Stomach (tissue), 4 donors: ENCODE measurements at regions not wholly inside any gene's neighbourhood (a gene's known extent, or its start where the extent isn't known, plus 50 kb on each side); places are given as distances from the start of the nearest gene placed in this dataset.

Experiments used
- CTCF ChIP-seq, 7 experiments: fragments of 450-650 bp in 4 of 7; fragments of 200-600 bp in 3 of 7; sonication (generic) in 3 of 7; IDR thresholded peaks; one replicate each; pipeline ENCODE4 v1.5.1; 2016 to 2019; ENCODE audit warnings: antibody characterized with exemption in 7 of 7, control low read depth in 2 of 7, mild to moderate bottlenecking in 1 of 7
- EP300 ChIP-seq: sonication (generic); formaldehyde crosslinking; IDR thresholded peaks from one replicate; pipeline ENCODE4 v1.6.1; 2017; ENCODE audit warnings: antibody characterized with exemption
- POLR2A ChIP-seq, 4 donors: fragments of 450-650 bp; IDR thresholded peaks; one replicate each; pipeline ENCODE4 v1.6.1; 2016; ENCODE audit warnings: antibody characterized with exemption in 4 of 4, control low read depth in 2 of 4, mild to moderate bottlenecking in 1 of 4, moderate library complexity in 1 of 4

GRCh38 chr10:109245821-109246220 lies 677.5 kb downstream of the XPNPEP1 start:
- TF ChIP-seq CTCF (IDR thresholded peaks at IDR 0.05) = no peak
- no peak for TF ChIP-seq EP300
- TF ChIP-seq POLR2A (IDR thresholded peaks at IDR 0.05) = no peak
